ENCODE measurements at regions not wholly inside any gene's neighbourhood (a gene's known extent, or its start where the extent isn't known, plus 50 kb on each side); places are given as distances from the start of the nearest gene placed in this dataset.

DNA sequence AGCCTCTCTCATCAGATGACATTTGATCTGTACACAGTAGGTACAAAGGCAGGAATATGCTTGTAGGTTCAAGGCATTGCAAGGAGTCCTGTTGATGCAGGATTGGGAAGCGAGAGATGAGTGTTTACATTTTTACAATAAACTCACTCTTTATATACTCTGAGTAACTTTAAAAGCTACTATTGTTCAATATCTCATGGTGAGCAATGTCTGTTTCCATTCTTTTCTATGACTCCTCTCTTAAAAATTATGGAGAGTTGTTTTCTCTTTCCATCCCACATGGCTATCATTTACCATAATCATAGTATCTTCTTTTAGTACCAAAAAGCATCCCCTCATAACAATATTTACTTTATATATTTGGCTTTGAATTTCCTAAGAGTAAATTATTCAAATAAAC, 314.0 kb upstream of the CDIN1 start:
- TF ChIP-seq, protein P1, sequence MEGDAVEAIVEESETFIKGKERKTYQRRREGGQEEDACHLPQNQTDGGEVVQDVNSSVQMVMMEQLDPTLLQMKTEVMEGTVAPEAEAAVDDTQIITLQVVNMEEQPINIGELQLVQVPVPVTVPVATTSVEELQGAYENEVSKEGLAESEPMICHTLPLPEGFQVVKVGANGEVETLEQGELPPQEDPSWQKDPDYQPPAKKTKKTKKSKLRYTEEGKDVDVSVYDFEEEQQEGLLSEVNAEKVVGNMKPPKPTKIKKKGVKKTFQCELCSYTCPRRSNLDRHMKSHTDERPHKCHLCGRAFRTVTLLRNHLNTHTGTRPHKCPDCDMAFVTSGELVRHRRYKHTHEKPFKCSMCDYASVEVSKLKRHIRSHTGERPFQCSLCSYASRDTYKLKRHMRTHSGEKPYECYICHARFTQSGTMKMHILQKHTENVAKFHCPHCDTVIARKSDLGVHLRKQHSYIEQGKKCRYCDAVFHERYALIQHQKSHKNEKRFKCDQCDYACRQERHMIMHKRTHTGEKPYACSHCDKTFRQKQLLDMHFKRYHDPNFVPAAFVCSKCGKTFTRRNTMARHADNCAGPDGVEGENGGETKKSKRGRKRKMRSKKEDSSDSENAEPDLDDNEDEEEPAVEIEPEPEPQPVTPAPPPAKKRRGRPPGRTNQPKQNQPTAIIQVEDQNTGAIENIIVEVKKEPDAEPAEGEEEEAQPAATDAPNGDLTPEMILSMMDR (IDR thresholded peaks at IDR 0.05), result no peak
- TF ChIP-seq POLR2A (IDR thresholded peaks at IDR 0.05), result no peak

Measured in lower leg skin (tissue), 3 donors.